Dedifferentiated amniotic fluid mesenchymal stem cell (primary cell): ENCODE measurements at regions not wholly inside any gene's neighbourhood (a gene's known extent, or its start where the extent isn't known, plus 50 kb on each side); places are given as distances from the start of the nearest gene placed in this dataset.

Source experiments
- DNase-seq: peaks from one replicate; pipeline ENCODE4 v3.0.0-alpha.2; 2016; ENCODE audit errors: extremely low spot score

GRCh38 chr16:72410492-72410891, 238.5 kb upstream of the PMFBP1 start:
- DNase-seq = no peak

GRCh38 chr16:72409423-72409822, 237.5 kb upstream of the PMFBP1 start:
- DNase-seq = no peak

- no peak for DNase-seq
Measured at GRCh38 chr16:72406390-72406789, 234.4 kb upstream of the PMFBP1 start.

- DNase-seq = no peak
Measured at GRCh38 chr16:72404299-72404698, 232.3 kb upstream of the PMFBP1 start.

GRCh38 chr16:72401084-72401361, 229.1 kb upstream of the PMFBP1 start:
- DNase-seq = no peak

GRCh38 chr16:72400257-72401083, 228.5 kb upstream of the PMFBP1 start:
- DNase-seq = peak; percentile 64

GRCh38 chr16:72399811-72400210, 227.9 kb upstream of the PMFBP1 start:
- no peak for DNase-seq

- no peak for DNase-seq
Measured at GRCh38 chr16:72397876-72398275, 225.9 kb upstream of the PMFBP1 start.

GRCh38 chr16:72394526-72394925, 222.6 kb upstream of the PMFBP1 start:
- no peak for DNase-seq

- DNase-seq = no peak
Measured at GRCh38 chr16:72389791-72390190, 217.8 kb upstream of the PMFBP1 start.

GRCh38 chr16:72388007-72388406, 216.1 kb upstream of the PMFBP1 start:
- no peak for DNase-seq

- DNase-seq = no peak
Measured at GRCh38 chr16:72384651-72385050, 212.7 kb upstream of the PMFBP1 start.

GRCh38 chr16:72380283-72380682, 208.3 kb upstream of the PMFBP1 start:
- DNase-seq = no peak

GRCh38 chr16:72373201-72373600, 201.2 kb upstream of the PMFBP1 start:
- DNase-seq = no peak

- no peak for DNase-seq
Measured at GRCh38 chr16:72372087-72373045, 200.4 kb upstream of the PMFBP1 start.

GRCh38 chr16:72371307-72372086, 199.5 kb upstream of the PMFBP1 start:
- DNase-seq = no peak

GRCh38 chr16:72369274-72369673, 197.3 kb upstream of the PMFBP1 start:
- no peak for DNase-seq

GRCh38 chr16:72367851-72368250, 195.9 kb upstream of the PMFBP1 start:
- DNase-seq = no peak

- DNase-seq = no peak
Measured at GRCh38 chr16:72362973-72363372, 191.0 kb upstream of the PMFBP1 start.

- DNase-seq = no peak
Measured at GRCh38 chr16:72362476-72362875, 190.5 kb upstream of the PMFBP1 start.

- no peak for DNase-seq
Measured at GRCh38 chr16:72357910-72358309, 186.0 kb upstream of the PMFBP1 start.

GRCh38 chr16:72355561-72355960, 183.6 kb upstream of the PMFBP1 start:
- no peak for DNase-seq
